LNCaP clone FGC (cell line): ENCODE measurements at regions not wholly inside any gene's neighbourhood (a gene's known extent, or its start where the extent isn't known, plus 50 kb on each side); places are given as distances from the start of the nearest gene placed in this dataset.

ENCODE experiments used
- DNase-seq: peaks from one replicate; pipeline ENCODE4 v3.0.0-alpha.2; 2011; ENCODE audit warnings: low read depth
- H3K4me3 ChIP-seq: 2 replicates; pipeline ENCODE4 v1.5.1; 2011; ENCODE audit warnings: mild to moderate bottlenecking, low read depth, low read length, control low read depth
- CTCF ChIP-seq: IDR thresholded peaks from 2 replicates; pipeline ENCODE4 v1.5.1; 2012; ENCODE audit warnings: mild to moderate bottlenecking; ENCODE audit not compliant: control insufficient read depth, insufficient read depth; ENCODE audit errors: extremely low read depth

DNA sequence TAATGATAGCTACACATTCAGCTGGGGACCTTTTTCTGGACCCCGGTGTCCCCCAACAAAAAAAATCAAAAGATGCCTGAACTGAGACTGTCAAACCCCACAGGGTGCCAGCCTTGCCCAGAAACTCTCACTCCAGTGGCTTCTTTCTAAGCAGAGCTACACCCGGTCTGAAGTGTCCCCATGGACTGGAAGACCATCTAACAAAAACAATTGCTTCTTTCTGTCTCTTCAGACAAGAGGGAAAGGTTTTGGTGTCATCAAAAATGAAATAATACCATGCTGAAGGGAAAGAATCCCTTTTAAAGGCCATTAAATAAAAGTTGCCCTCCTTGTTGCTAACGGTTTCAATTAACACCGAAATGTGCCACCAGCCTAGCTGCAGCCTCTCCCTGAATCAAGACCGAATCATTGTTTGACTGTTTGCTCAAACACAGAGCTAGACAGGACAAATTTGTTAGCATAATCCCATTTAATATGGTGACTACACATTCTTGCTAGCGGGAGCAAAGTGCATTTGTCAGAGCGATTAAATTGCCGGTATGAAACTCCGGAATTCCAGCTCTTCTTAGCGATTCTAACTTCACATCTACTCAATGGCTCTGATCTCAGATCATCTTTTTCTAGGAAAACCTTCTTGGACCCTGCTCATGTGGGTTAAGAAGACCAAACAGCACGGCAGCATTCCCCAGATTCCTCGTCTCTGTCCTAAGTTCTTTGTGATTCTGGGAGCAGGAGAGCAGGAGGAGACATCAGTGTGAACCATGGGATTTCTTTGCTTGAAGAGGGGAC, 397.5 kb upstream of the PRKCQ start:
- no peak for DNase-seq
- no peak for TF ChIP-seq CTCF
- H3K4me3 ChIP-seq, result no peak overlapping the region

- DNase-seq, result no peak
- H3K4me3 ChIP-seq, result no peak overlapping the region
- TF ChIP-seq CTCF, result no peak
Measured at GRCh38 chr10:6973899-6974298, 393.8 kb upstream of the PRKCQ start.

- TF ChIP-seq CTCF, result no peak
- no peak for DNase-seq
- H3K4me3 ChIP-seq, result no peak overlapping the region
Measured at GRCh38 chr10:6972226-6972625, 392.1 kb upstream of the PRKCQ start.

GRCh38 chr10:6969659-6970058, 389.6 kb upstream of the PRKCQ start:
- H3K4me3 ChIP-seq, result no peak overlapping the region
- no peak for TF ChIP-seq CTCF
- no peak for DNase-seq

DNA sequence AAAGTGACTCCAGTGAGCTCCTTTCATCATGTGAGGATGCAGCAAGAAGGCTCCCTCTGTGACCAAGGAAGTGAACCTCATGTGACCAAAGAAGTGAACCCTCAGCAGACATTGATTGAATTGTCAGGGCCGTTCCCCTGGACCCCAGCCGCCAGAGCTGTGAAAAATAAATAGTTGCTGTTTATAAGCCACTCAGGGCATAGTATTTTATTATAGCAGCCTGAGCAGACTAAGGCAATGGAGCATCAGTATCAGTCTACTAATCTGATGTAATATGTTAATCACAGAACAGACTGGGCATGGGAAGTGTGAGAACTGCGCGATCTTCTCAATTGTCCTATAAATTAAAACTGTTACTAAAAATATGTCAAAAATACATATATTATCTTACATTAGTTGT, 384.5 kb upstream of the PRKCQ start:
- no peak for TF ChIP-seq CTCF
- no peak overlapping the region for H3K4me3 ChIP-seq
- DNase-seq, result no peak

DNA sequence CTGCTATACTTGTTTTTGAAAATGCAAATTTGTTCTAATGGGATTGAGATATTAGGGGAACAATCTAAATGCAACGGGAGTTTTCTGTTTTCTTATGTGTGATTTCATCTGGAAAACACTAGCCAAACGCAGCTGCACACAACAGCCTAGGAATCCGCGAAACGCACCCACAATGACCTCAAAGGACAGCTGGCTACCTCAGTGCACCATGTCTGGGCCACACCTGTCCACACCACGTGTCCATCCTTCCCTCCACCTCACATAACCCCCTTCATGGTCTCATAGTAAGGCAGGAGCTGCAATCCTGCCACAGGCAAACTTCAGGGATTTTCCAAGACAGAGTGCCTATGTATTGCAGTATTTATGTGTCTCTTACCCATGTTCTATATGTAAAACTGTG, 382.5 kb upstream of the PRKCQ start:
- no peak overlapping the region for H3K4me3 ChIP-seq

More for the DNA sequence above, 382.5 kb upstream of the PRKCQ start:
- DNase-seq, result no peak
- no peak for TF ChIP-seq CTCF
